HepG2 (cell line): ENCODE measurements at regions not wholly inside any gene's neighbourhood (a gene's known extent, or its start where the extent isn't known, plus 50 kb on each side); places are given as distances from the start of the nearest gene placed in this dataset.

Experiments
- EZH2 ChIP-seq: conservative IDR thresholded peaks from 2 replicates; pipeline ENCODE4 v1.6.1; 2012; ENCODE audit warnings: mild to moderate bottlenecking, low read depth, low read length, moderate library complexity
- GPN1 ChIP-seq: sonication (generic); formaldehyde crosslinking; IDR thresholded peaks from 2 replicates; pipeline ENCODE4 v1.5.1; 2020; ENCODE audit warnings: missing genetic modification reagents, borderline replicate concordance
- POLR2AphosphoS5 ChIP-seq: IDR thresholded peaks from 2 replicates; pipeline ENCODE4 v1.6.1; 2012; ENCODE audit warnings: low read depth, low read length
- TP53 ChIP-seq: sonication (generic); formaldehyde crosslinking; conservative IDR thresholded peaks from 2 replicates; pipeline ENCODE4 v1.4.0; 2020; ENCODE audit warnings: missing genetic modification reagents
- YY1 ChIP-seq: IDR thresholded peaks from 2 replicates; pipeline ENCODE4 v1.6.1; 2011; ENCODE audit warnings: low read length, low read depth, moderate library complexity, mild to moderate bottlenecking; ENCODE audit not compliant: insufficient read depth, insufficient replicate concordance
- ZNF337 ChIP-seq: sonication (generic); formaldehyde crosslinking; IDR thresholded peaks from 2 replicates; pipeline ENCODE4 v1.5.1; 2020; ENCODE audit warnings: missing genetic modification reagents, low read depth, mild to moderate bottlenecking, borderline replicate concordance
- TF ChIP-seq, protein P1 (sequence below): sonication (generic); formaldehyde crosslinking; IDR thresholded peaks from 2 replicates; pipeline ENCODE4 v1.8.1; 2022; ENCODE audit warnings: low read depth, mild to moderate bottlenecking, missing genetic modification reagents
- TF ChIP-seq, protein P2 (sequence below), 2 experiments: fragments of 450-650 bp in 1 of 2; sonication (generic) in 1 of 2; formaldehyde crosslinking; IDR thresholded peaks; 2 replicates each; pipeline versions ENCODE4 v1.5.0 to v1.8.0; 2020 to 2022; ENCODE audit warnings: mild to moderate bottlenecking in 1 of 2, missing genetic modification reagents in 1 of 2
- TF ChIP-seq, protein P3 (sequence below): sonication (generic); formaldehyde crosslinking; IDR thresholded peaks from 2 replicates; pipeline ENCODE4 v1.5.0; 2020; ENCODE audit warnings: missing genetic modification reagents, mild to moderate bottlenecking, borderline replicate concordance
- TF ChIP-seq, protein P4 (sequence below): sonication (generic); formaldehyde crosslinking; IDR thresholded peaks from 2 replicates; pipeline ENCODE4 v1.4.0; 2020; ENCODE audit warnings: missing genetic modification reagents
- TF ChIP-seq, protein P5 (sequence below): sonication (generic); formaldehyde crosslinking; IDR thresholded peaks from 2 replicates; pipeline ENCODE4 v1.4.0; 2020; ENCODE audit warnings: low read depth, mild to moderate bottlenecking, missing genetic modification reagents
- TF ChIP-seq, protein P6 (sequence below): sonication (generic); formaldehyde crosslinking; IDR thresholded peaks from 2 replicates; pipeline ENCODE4 v1.5.0; 2020; ENCODE audit warnings: mild to moderate bottlenecking, missing genetic modification reagents, moderate library complexity

DNA sequence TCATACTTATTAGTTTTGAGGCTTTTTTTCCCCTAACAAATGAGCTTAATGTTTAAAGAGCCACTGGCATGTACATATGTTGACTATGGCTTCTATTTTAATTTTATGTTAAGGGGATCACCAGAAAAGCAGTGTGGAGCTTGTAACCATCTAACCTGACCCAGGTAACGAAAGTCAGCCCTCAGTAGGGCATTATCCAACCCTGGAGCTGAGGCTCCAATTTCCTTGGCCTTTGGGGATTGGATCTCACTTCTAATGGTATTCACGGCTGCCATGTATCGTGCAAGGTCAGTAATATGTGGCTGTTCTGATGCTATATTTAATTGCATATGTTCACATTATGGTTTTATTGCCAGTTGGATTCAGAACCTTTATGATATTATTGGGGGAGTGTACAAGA is 75.2 kb upstream of the CCSER1 start:
- TF ChIP-seq YY1 (no peak), ZNF337 (CRISPR knock-in tag) (no peak), EZH2 (no peak), TP53 (CRISPR knock-in tag) (no peak), POLR2AphosphoS5 (no peak), GPN1 (CRISPR knock-in tag) (no peak)
- TF ChIP-seq, protein P1, sequence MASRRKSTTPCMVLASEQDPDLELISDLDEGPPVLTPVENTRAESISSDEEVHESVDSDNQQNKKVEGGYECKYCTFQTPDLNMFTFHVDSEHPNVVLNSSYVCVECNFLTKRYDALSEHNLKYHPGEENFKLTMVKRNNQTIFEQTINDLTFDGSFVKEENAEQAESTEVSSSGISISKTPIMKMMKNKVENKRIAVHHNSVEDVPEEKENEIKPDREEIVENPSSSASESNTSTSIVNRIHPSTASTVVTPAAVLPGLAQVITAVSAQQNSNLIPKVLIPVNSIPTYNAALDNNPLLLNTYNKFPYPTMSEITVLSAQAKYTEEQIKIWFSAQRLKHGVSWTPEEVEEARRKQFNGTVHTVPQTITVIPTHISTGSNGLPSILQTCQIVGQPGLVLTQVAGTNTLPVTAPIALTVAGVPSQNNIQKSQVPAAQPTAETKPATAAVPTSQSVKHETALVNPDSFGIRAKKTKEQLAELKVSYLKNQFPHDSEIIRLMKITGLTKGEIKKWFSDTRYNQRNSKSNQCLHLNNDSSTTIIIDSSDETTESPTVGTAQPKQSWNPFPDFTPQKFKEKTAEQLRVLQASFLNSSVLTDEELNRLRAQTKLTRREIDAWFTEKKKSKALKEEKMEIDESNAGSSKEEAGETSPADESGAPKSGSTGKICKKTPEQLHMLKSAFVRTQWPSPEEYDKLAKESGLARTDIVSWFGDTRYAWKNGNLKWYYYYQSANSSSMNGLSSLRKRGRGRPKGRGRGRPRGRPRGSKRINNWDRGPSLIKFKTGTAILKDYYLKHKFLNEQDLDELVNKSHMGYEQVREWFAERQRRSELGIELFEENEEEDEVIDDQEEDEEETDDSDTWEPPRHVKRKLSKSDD (CRISPR knock-in tag), result no peak
- TF ChIP-seq, protein P2, sequence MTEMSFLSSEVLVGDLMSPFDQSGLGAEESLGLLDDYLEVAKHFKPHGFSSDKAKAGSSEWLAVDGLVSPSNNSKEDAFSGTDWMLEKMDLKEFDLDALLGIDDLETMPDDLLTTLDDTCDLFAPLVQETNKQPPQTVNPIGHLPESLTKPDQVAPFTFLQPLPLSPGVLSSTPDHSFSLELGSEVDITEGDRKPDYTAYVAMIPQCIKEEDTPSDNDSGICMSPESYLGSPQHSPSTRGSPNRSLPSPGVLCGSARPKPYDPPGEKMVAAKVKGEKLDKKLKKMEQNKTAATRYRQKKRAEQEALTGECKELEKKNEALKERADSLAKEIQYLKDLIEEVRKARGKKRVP (CRISPR knock-in tag; IDR thresholded peaks at IDR 0.05), result no peak
- TF ChIP-seq, protein P3, sequence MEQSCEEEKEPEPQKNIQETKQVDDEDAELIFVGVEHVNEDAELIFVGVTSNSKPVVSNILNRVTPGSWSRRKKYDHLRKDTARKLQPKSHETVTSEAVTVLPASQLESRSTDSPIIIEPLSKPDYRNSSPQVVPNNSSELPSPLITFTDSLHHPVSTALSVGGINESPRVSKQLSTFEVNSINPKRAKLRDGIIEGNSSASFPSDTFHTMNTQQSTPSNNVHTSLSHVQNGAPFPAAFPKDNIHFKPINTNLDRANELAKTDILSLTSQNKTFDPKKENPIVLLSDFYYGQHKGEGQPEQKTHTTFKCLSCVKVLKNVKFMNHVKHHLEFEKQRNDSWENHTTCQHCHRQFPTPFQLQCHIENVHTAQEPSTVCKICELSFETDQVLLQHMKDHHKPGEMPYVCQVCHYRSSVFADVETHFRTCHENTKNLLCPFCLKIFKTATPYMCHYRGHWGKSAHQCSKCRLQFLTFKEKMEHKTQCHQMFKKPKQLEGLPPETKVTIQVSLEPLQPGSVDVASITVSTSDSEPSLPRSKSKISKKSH (CRISPR knock-in tag), result no peak
- TF ChIP-seq, protein P4, sequence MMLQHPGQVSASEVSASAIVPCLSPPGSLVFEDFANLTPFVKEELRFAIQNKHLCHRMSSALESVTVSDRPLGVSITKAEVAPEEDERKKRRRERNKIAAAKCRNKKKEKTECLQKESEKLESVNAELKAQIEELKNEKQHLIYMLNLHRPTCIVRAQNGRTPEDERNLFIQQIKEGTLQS (CRISPR knock-in tag), result no peak
- TF ChIP-seq, protein P5, sequence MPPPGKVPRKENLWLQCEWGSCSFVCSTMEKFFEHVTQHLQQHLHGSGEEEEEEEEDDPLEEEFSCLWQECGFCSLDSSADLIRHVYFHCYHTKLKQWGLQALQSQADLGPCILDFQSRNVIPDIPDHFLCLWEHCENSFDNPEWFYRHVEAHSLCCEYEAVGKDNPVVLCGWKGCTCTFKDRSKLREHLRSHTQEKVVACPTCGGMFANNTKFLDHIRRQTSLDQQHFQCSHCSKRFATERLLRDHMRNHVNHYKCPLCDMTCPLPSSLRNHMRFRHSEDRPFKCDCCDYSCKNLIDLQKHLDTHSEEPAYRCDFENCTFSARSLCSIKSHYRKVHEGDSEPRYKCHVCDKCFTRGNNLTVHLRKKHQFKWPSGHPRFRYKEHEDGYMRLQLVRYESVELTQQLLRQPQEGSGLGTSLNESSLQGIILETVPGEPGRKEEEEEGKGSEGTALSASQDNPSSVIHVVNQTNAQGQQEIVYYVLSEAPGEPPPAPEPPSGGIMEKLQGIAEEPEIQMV (CRISPR knock-in tag), result no peak
- TF ChIP-seq, protein P6, sequence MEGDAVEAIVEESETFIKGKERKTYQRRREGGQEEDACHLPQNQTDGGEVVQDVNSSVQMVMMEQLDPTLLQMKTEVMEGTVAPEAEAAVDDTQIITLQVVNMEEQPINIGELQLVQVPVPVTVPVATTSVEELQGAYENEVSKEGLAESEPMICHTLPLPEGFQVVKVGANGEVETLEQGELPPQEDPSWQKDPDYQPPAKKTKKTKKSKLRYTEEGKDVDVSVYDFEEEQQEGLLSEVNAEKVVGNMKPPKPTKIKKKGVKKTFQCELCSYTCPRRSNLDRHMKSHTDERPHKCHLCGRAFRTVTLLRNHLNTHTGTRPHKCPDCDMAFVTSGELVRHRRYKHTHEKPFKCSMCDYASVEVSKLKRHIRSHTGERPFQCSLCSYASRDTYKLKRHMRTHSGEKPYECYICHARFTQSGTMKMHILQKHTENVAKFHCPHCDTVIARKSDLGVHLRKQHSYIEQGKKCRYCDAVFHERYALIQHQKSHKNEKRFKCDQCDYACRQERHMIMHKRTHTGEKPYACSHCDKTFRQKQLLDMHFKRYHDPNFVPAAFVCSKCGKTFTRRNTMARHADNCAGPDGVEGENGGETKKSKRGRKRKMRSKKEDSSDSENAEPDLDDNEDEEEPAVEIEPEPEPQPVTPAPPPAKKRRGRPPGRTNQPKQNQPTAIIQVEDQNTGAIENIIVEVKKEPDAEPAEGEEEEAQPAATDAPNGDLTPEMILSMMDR (CRISPR knock-in tag), result no peak
